ENCODE measurements at regions not wholly inside any gene's neighbourhood (a gene's known extent, or its start where the extent isn't known, plus 50 kb on each side); places are given as distances from the start of the nearest gene placed in this dataset.

DNA sequence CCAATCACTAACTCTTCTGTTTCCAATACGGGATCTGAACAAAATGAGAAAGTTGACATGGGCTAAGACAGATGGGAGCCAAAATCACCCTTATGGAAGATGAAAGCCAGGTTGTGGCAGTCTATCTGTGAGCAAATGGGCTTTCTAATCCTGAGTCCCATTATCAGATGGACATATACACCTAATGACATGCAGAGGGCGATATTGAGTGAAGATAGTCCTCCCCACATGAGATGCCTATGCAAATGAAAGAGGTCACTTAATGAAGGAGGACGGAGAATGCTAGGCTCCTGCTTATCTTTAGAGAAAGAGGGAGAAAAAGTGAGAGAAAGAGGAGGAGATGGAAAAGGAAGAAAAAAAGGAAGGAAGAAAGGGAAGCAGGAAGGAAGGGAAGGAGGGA is 547.5 kb downstream of the NLGN4X start:
- Histone ChIP-seq H3K36me3 (ENCODE audit: control insufficient read depth in 2 of 2, extremely low read depth in 1 of 2, insufficient read depth in 2 of 2, low read length in 2 of 2) (no peaks in the 10 kb centered on the region), H3K4me2 (ENCODE audit: control insufficient read depth, extremely low read depth, insufficient read depth, low read depth, low read length) (no peak overlapping the region), H3K27ac (ENCODE audit: control insufficient read depth, insufficient read depth, low read length) (no peak overlapping the region), H3K9ac (ENCODE audit: control insufficient read depth, extremely low read depth, insufficient read depth, low read length) (no peak overlapping the region), H3K4me3 (ENCODE audit: control insufficient read depth in 2 of 3, extremely low read depth in 1 of 3, insufficient read depth in 2 of 3, low read depth in 1 of 3, low read length in 3 of 3) (no peak overlapping the region), H4K20me1 (ENCODE audit: control insufficient read depth, extremely low read depth, insufficient read depth, low read length) (no peaks in the 10 kb centered on the region), H2AFZ (ENCODE audit: control insufficient read depth, low read length) (no peak overlapping the region), H3K4me1 (ENCODE audit: control insufficient read depth, extremely low read depth, insufficient read depth, low read length) (no peaks in the 10 kb centered on the region), H3K27me3 (ENCODE audit: control insufficient read depth, extremely low read depth, insufficient read depth, low read length) (no peaks in the 10 kb centered on the region), H3K9me1 (ENCODE audit: control insufficient read depth, extremely low read depth, insufficient read depth, low read length) (no peaks in the 10 kb centered on the region), H3K9me3 (ENCODE audit: control insufficient read depth, low read depth, low read length) (no peaks in the 10 kb centered on the region), H3K79me2 (ENCODE audit: control insufficient read depth, insufficient read depth, low read length) (no peaks in the 10 kb centered on the region)
- no peak for FAIRE-seq
- TF ChIP-seq EZH2 (IDR thresholded peaks at IDR 0.05; ENCODE audit: low read length), result no peak
- TF ChIP-seq, protein P1, sequence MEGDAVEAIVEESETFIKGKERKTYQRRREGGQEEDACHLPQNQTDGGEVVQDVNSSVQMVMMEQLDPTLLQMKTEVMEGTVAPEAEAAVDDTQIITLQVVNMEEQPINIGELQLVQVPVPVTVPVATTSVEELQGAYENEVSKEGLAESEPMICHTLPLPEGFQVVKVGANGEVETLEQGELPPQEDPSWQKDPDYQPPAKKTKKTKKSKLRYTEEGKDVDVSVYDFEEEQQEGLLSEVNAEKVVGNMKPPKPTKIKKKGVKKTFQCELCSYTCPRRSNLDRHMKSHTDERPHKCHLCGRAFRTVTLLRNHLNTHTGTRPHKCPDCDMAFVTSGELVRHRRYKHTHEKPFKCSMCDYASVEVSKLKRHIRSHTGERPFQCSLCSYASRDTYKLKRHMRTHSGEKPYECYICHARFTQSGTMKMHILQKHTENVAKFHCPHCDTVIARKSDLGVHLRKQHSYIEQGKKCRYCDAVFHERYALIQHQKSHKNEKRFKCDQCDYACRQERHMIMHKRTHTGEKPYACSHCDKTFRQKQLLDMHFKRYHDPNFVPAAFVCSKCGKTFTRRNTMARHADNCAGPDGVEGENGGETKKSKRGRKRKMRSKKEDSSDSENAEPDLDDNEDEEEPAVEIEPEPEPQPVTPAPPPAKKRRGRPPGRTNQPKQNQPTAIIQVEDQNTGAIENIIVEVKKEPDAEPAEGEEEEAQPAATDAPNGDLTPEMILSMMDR (optimal IDR thresholded peaks at IDR 0.05 in 1 of 3, IDR thresholded peaks at IDR 0.05 in 1 of 3, conservative IDR thresholded peaks at IDR 0.05 in 1 of 3; ENCODE audit: extremely low read depth in 1 of 3, insufficient read depth in 2 of 3, low read length in 3 of 3), result peak in 1 of 3 experiments; percentile 34
- no peak for DNase-seq (ENCODE audit: low read depth, low spot score)
- dilution Hi-C loops (cut with MboI; ENCODE audit: extremely low pct_ligation_motif_present, low sequenced_read_pairs), result no loop called here

DNA sequence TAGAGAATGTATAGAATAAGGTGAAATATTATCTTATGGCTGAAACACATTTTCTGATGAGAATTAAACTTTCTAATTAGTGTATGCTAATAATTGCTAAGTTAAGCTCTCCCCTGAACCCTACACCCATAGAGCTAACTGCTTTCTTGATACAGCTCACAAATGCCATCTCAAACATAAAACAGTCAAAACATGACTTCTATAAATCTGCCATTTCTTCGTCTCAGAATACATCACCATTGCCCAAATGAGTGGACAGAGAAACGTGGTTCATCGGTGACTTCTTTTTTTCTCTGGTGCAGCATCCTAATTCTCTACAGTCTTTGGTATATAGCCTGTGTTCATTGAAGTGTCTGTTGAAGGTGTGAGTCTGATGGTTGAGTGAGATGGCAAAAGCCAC is 554.6 kb downstream of the NLGN4X start:
- H3K4me1 ChIP-seq (ENCODE audit: control insufficient read depth, extremely low read depth, insufficient read depth, low read length), result no peaks in the 10 kb centered on the region
- no peak overlapping the region for H3K9ac ChIP-seq (ENCODE audit: control insufficient read depth, extremely low read depth, insufficient read depth, low read length)
- H3K27ac ChIP-seq (ENCODE audit: control insufficient read depth, insufficient read depth, low read length), result no peak overlapping the region
- H3K9me3 ChIP-seq (ENCODE audit: control insufficient read depth, low read depth, low read length), result peaks cover 5% of the 10 kb centered on the region
- H3K79me2 ChIP-seq (ENCODE audit: control insufficient read depth, insufficient read depth, low read length), result no peaks in the 10 kb centered on the region
- DNase-seq (ENCODE audit: low read depth, low spot score) (no peak), FAIRE-seq (no peak)
- no peak overlapping the region for H3K4me2 ChIP-seq (ENCODE audit: control insufficient read depth, extremely low read depth, insufficient read depth, low read depth, low read length)
- no peak overlapping the region for H3K4me3 ChIP-seq (ENCODE audit: control insufficient read depth in 2 of 3, extremely low read depth in 1 of 3, insufficient read depth in 2 of 3, low read depth in 1 of 3, low read length in 3 of 3)
- no peaks in the 10 kb centered on the region for H3K36me3 ChIP-seq (ENCODE audit: control insufficient read depth in 2 of 2, extremely low read depth in 1 of 2, insufficient read depth in 2 of 2, low read length in 2 of 2)
- H3K9me1 ChIP-seq (ENCODE audit: control insufficient read depth, extremely low read depth, insufficient read depth, low read length), result no peaks in the 10 kb centered on the region
- no peaks in the 10 kb centered on the region for H3K27me3 ChIP-seq (ENCODE audit: control insufficient read depth, extremely low read depth, insufficient read depth, low read length)
- dilution Hi-C loops (cut with MboI; ENCODE audit: extremely low pct_ligation_motif_present, low sequenced_read_pairs), result no loop called here
- TF ChIP-seq, protein P1 (optimal IDR thresholded peaks at IDR 0.05 in 1 of 3, IDR thresholded peaks at IDR 0.05 in 1 of 3, conservative IDR thresholded peaks at IDR 0.05 in 1 of 3; ENCODE audit: extremely low read depth in 1 of 3, insufficient read depth in 2 of 3, low read length in 3 of 3), result no peak
- no peak for TF ChIP-seq EZH2 (IDR thresholded peaks at IDR 0.05; ENCODE audit: low read length)
- no peak overlapping the region for H2AFZ ChIP-seq (ENCODE audit: control insufficient read depth, low read length)
- H4K20me1 ChIP-seq (ENCODE audit: control insufficient read depth, extremely low read depth, insufficient read depth, low read length), result no peaks in the 10 kb centered on the region
